Glomerular visceral epithelial cell (primary cell): ENCODE measurements at regions not wholly inside any gene's neighbourhood (a gene's known extent, or its start where the extent isn't known, plus 50 kb on each side); places are given as distances from the start of the nearest gene placed in this dataset.

ENCODE experiments used
- DNase-seq: peaks from one replicate; pipeline ENCODE4 v3.0.0-alpha.2; 2016; ENCODE audit errors: extremely low spot score

DNA sequence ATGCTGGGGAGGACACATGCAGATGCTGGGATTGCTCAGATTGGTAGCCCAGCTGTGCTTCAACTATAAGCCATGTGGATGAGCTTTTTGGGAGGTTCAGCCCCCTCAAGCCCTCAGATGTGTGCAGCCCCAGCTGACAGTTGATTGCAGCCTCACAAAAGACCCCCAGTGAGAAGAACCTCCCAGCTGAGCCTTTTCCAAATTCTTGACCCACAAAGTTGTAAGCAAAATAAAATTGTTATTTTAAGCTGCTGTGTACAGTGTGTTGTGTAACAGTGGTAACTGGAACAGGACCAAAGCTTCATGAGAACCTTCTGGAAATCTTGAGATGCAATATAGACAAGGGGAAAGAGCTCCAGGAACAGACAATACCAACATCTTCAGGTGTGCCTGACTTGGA is 156.8 kb upstream of the IRX3 start:
- no peak for DNase-seq

DNA sequence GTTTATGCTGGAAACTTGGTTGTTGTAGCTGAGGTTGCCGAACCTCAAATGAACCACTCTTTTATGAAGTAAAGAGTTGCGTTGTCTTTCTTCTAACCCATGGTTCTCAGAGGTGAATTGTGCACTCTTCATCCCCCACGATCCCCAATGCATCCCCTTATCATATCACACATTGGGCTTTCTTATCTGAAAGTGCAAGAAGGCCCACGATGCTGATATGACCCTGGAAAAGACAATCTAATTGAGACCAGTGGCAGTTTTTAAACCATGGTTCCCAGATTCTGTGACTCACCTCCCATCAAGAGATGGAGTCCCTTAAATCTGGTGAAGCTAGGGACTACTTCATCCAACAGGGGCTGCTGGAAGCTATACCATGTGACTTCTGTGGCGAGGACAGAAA is 156.3 kb upstream of the IRX3 start:
- no peak for DNase-seq

DNA sequence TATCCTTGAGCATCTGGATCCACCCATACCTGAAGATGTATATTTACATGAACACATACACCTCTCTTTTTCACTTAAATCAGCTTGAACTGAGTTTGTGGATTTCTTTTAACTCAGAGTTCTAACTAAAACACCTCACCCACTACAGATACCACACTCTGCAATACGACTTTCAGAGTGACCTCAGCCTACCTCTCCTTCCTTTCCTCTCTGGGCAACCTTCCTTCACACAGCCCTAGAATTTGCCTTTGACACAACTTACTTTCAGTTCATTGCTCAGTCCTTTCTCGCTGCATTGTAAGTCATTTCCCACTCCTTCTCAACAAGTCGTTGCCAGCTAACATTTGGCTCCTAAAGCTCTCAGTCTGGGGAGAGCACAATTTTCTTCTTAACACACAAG is 151.9 kb upstream of the IRX3 start:
- no peak for DNase-seq

DNA sequence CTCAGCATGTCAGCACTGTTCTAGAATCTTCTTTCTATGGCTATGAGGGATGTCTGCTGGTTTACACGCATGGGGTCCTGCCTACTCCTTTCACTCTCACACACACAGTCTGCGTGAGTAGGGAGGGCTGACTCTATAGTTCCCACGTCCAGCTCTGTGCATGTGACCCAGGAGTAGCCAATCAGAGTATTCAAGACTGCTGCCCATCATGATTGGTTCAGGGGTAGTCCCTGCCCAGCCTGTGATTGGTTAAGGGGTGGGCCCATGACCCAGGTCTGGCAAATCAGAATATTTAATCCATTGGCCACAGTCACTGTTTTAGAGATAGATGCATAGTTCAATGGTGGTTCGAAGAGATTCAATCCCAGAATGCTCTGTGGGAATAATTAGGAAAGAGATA is 151.3 kb upstream of the IRX3 start:
- DNase-seq = no peak

DNA sequence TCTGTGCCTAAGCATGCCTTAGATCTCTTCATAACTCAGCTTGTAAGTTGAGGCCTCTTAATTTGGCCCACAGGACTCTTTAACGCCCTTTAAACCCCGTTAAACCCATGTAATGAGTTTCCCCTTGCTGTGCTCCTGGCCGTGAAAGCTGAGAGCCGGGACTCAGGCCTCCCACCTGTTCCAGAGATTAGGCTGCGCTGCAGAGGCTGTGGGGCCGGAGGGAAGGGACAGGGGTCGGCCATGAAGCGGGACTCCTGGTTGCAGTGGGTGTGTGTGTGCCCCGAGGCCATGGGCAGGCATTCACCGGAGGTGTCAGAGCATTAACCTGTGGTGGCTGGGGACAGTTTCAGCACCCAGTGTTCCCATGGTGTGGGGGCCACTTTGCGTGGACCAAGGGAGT is 150.8 kb upstream of the IRX3 start:
- DNase-seq = no peak

- no peak for DNase-seq
Observed at GRCh38 chr16:54436346-54436745, 149.8 kb upstream of the IRX3 start.

GRCh38 chr16:54434859-54435258 is 148.3 kb upstream of the IRX3 start:
- DNase-seq = no peak

DNA sequence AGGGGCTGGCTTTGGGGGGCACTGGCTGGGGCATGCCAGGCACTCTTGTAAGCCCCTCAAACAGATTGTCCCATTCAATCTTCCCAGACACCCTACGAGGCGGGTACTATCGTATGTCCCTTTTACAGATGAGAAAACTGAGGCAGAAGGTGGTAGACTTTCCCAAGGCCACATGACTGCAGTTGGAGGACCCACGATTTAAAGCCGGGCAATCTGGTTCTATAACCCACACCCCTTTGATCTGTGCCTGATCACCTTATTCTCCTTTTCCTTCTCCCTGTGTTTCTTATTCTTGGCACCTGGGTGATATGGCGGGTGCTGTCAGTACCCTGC is 146.3 kb upstream of the IRX3 start:
- no peak for DNase-seq

DNA sequence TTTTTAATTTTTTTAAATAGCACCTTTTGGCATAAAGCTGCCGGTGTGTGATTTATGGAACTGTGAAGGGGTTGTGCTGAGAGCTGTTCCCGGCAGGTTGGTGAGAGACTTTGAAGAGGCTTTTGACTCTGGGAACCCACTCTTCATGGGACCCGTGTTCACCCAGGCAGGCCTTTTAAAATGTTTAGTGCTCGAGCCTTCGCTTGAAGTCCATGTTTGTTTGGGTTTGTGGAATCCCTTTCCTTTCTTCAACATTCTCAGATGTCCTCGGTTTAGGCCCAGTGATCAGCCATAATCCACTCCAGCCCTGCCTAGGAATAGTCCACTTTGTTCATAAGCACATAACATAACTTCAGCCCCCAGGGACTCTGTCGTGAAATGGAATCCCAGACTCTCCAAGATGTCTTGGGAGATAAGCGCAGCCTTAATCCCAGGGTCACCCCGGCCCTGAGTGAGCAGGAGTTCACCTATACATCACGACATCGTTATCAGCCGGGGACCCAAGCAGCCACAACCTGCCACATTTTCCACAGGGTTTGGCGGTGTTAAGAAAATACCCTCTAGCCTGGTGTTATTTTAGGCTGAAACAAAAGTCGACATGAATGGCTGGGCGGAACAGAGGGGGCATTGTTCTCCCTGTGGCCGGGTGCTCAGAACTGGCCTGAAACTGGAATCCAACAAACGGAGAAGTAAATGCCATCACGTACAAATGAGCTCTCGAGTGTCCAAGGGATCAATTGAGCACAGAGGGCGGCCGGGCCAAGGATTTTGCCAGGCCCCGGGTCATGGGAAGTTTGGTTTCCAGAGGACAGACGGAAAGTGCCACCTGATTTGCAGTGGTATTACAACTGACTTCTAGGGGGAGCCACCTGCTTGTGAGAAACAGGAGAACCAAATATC is 145.7 kb upstream of the IRX3 start:
- DNase-seq = no peak

- DNase-seq = no peak
Observed at GRCh38 chr16:54431041-54431996, 144.7 kb upstream of the IRX3 start.

DNA sequence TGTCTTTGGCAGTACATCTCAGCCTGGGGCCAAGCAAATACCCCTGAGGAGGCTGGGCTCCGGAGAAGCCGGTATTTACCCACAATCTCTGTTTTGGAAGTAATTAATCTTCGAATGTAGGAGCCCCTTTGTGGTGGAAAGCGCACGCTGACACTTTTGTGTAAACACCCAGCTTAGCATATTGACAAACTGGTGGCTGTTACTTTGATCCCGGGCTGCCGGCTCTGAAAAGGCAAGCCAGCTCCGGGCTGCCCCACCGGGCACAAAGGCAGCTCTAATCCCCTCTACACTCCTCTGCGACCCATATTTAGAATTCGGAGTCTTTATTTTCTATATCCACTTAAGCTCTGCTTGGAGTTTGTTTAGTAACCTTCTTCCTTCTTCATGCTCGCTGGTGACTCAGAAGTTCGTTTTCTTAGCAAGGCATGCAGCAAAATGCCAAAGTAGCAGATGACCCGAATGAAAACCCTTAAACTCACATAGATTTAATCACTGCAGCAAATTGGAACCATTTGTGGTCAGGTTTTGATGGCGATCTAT is 144.0 kb upstream of the IRX3 start:
- DNase-seq = no peak

- no peak for DNase-seq
Observed at GRCh38 chr16:54429029-54429428, 142.4 kb upstream of the IRX3 start.

- no peak for DNase-seq
Observed at GRCh38 chr16:54426553-54426849, 139.9 kb upstream of the IRX3 start.

DNA sequence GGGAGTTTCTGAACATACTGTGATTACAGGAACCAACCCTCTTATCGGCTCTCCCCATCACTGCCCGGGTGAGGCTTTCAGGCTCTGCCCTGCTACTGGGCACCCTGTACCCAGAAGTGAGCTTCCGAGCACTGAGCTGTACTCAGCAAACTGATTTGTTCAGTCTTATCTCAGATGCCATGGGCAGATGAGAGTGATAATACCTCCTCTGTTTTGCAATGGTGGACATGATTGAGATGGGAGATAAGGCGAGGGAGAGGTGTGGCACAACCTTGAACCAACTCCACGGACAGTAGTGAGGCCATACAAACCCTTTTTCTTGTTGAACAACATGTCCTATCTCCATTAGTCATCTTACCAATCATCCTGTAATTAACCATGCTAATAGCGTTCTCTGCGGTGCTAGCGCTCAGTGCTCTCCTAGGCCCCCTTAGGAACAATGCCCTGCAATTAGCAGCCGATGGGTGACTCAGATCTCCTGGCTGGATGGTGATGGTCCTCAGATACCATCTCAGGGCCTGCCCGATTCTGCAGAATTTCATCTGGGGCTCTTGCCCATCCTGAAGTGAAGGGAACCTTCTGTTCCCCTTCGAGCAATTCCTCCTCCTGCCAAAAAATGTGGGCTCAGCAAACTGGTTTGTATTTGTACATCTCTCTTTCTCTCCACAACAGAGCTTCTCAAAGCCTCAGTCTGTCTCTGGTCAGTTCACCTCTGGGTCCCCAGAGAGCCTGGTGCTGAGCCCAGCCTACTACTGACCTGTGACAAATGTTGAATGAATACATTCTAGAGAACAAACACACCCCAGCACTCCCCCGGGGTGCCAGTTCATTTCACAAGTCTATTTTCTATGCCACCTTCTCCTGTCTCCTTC is 139.3 kb upstream of the IRX3 start:
- DNase-seq = no peak

- no peak for DNase-seq
Observed at GRCh38 chr16:54425068-54425467, 138.5 kb upstream of the IRX3 start.

- no peak for DNase-seq
Observed at GRCh38 chr16:54424043-54424451, 137.5 kb upstream of the IRX3 start.

DNA sequence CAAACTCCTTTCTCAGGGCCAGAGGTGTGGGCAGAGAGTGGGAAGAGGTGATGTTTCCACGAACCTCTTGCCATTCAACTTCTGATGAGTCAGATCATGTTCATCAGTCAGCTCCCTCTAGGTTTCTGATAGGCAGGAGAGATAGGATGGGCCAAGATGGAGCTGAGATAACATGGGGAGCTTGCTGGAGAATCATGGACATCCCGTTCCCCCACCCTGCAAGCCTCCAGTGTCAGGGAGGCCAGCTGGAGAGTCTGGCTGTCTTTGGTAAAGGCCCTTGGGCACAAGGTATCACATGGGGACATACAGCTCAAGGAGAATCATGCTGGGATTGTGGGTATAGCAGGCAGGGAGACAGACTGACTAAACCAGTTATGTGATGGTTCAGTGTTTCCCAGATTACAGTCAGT is 136.0 kb upstream of the IRX3 start:
- DNase-seq = no peak

- no peak for DNase-seq
Observed at GRCh38 chr16:54422159-54422558, 135.6 kb upstream of the IRX3 start.

GRCh38 chr16:54421220-54421619 is 134.6 kb upstream of the IRX3 start:
- DNase-seq = no peak

GRCh38 chr16:54418903-54419302 is 132.3 kb upstream of the IRX3 start:
- DNase-seq = no peak

GRCh38 chr16:54417384-54417783 is 130.8 kb upstream of the IRX3 start:
- no peak for DNase-seq

DNA sequence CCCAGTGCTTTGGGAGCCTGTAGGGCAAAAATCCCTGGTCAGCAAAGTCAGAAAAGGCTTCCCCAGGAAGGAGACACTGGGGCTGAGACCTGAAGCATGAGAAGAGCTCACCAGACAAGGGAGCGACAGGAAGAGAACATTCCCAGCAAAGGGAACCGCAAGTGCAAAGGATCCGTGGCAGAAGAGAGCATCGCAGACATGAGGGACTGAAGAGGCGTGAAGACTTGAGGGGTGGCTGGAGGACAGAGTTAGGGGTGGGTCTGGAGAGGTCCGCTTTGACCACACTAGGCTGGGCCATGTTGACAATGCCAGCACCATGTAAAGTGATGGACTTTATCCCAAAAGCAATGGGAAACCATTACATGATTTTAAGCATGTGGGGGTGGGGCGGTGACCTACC is 128.1 kb upstream of the IRX3 start:
- no peak for DNase-seq
